Mammary epithelial cell (primary cell): ENCODE measurements at regions not wholly inside any gene's neighbourhood (a gene's known extent, or its start where the extent isn't known, plus 50 kb on each side); places are given as distances from the start of the nearest gene placed in this dataset.

Source experiments
- CTCF ChIP-seq, 2 donors: IDR thresholded peaks in 1 of 2; conservative IDR thresholded peaks in 1 of 2; 2 replicates each; pipeline ENCODE4 v1.5.1; 2011 to 2012; ENCODE audit warnings: inconsistent platforms in 2 of 2, low read length in 2 of 2, mild to moderate bottlenecking in 2 of 2, control low read depth in 1 of 2, low read depth in 1 of 2; ENCODE audit not compliant: insufficient read depth in 1 of 2; ENCODE audit errors: extremely low read depth in 1 of 2
- EZH2 ChIP-seq: IDR thresholded peaks from 2 replicates; pipeline ENCODE4 v1.6.1; 2012; ENCODE audit warnings: low read length, inconsistent platforms, borderline replicate concordance

DNA sequence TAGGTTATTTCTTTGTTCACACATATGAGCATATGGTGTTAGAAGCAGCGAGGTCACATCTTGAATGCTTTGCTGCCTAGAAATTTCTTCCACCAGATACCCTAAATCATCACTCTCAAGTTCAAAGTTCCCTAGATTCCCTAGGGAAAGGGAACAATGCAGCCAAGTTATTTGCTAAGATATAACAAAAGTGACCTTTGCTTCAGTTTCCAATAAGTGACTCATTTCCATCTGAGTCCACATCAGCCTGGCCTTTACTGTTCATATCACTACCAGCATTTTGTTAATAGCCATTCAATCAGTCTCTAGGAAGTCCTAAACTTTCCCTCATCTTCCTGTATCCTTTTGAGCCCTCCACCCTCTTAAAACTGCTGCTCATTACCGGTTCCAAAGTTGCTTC is 1502.5 kb downstream of the KCNT2 start:
- no peak for TF ChIP-seq CTCF (conservative IDR thresholded peaks at IDR 0.05 in 1 of 2, IDR thresholded peaks at IDR 0.05 in 1 of 2; ENCODE audit: extremely low read depth in 1 of 2, insufficient read depth in 1 of 2, low read depth in 1 of 2, low read length in 2 of 2)
- no peak for TF ChIP-seq EZH2
